ENCODE measurements at regions not wholly inside any gene's neighbourhood (a gene's known extent, or its start where the extent isn't known, plus 50 kb on each side); places are given as distances from the start of the nearest gene placed in this dataset.

DNA sequence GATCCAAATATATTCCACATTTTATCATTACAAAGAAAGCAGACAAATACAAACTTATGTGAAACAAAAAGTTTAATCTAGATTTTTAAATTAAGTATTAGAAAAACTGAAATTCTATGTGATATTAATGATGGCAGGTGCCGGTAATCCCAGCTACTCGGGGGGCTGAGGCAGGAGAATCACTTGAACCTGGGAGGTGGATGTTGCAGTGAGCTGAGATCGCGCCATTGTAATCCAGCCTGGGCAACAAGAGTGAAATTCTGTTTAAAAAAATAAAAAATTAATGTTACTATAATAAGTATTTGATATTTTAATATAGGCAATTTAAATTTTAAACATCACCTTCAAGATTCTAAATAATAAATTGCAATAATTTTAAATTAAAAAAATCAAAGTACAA is 400.6 kb downstream of the PABPC4L start:
- TF ChIP-seq, protein P1, sequence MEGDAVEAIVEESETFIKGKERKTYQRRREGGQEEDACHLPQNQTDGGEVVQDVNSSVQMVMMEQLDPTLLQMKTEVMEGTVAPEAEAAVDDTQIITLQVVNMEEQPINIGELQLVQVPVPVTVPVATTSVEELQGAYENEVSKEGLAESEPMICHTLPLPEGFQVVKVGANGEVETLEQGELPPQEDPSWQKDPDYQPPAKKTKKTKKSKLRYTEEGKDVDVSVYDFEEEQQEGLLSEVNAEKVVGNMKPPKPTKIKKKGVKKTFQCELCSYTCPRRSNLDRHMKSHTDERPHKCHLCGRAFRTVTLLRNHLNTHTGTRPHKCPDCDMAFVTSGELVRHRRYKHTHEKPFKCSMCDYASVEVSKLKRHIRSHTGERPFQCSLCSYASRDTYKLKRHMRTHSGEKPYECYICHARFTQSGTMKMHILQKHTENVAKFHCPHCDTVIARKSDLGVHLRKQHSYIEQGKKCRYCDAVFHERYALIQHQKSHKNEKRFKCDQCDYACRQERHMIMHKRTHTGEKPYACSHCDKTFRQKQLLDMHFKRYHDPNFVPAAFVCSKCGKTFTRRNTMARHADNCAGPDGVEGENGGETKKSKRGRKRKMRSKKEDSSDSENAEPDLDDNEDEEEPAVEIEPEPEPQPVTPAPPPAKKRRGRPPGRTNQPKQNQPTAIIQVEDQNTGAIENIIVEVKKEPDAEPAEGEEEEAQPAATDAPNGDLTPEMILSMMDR (IDR thresholded peaks at IDR 0.05): no peak
- no peak for TF ChIP-seq POLR2AphosphoS5 (IDR thresholded peaks at IDR 0.05)

All from breast epithelium (tissue), 3 donors.